ENCODE measurements at regions not wholly inside any gene's neighbourhood (a gene's known extent, or its start where the extent isn't known, plus 50 kb on each side); places are given as distances from the start of the nearest gene placed in this dataset.
"Not testable (repeated sequence)": the region's sequence is repeated elsewhere in the genome, so short reads cannot be mapped to it uniquely, and the experiment has no call there.

- TF ChIP-seq CTCF, POLR2A (IDR thresholded peaks at IDR 0.05): not testable (repeated sequence)
Measured at GRCh38 chr2:180236061-180236460, 229.0 kb upstream of the CWC22 start.
